Thymus (tissue), 11 donors: ENCODE measurements at regions not wholly inside any gene's neighbourhood (a gene's known extent, or its start where the extent isn't known, plus 50 kb on each side); places are given as distances from the start of the nearest gene placed in this dataset.

Experiments
- DNase-seq, 9 donors: peaks; one replicate each; pipeline ENCODE4 v3.0.0-alpha.2; 2013; ENCODE audit warnings: low spot score in 9 of 9, low read depth in 6 of 9, missing footprints in 1 of 9
- H3K27ac ChIP-seq, 2 donors: one replicate each; pipeline ENCODE4 v1.5.1; 2013; ENCODE audit warnings: control low read depth in 1 of 2, low read depth in 1 of 2, low read length in 1 of 2, mild to moderate bottlenecking in 1 of 2, moderate library complexity in 1 of 2
- H3K27me3 ChIP-seq, 2 donors: one replicate each; pipeline ENCODE4 v1.5.1; 2013; ENCODE audit warnings: low read length in 1 of 2; ENCODE audit not compliant: control insufficient read depth in 2 of 2, insufficient read depth in 1 of 2
- H3K36me3 ChIP-seq, 2 donors: one replicate each; pipeline ENCODE4 v1.5.1; 2013; ENCODE audit warnings: low read length in 1 of 2, mild to moderate bottlenecking in 1 of 2, moderate library complexity in 1 of 2; ENCODE audit not compliant: control insufficient read depth in 2 of 2, insufficient read depth in 2 of 2
- H3K4me1 ChIP-seq, 2 donors: one replicate each; pipeline ENCODE4 v1.5.1; 2013; ENCODE audit warnings: low read length in 2 of 2; ENCODE audit not compliant: control insufficient read depth in 2 of 2, insufficient read depth in 2 of 2
- H3K4me3 ChIP-seq, 2 donors: one replicate each; pipeline ENCODE4 v1.5.1; 2013; ENCODE audit warnings: low read length in 2 of 2, control low read depth in 1 of 2, mild to moderate bottlenecking in 1 of 2
- H3K9me3 ChIP-seq, 2 donors: one replicate each; pipeline ENCODE4 v1.5.1; 2013; ENCODE audit warnings: low read length in 1 of 2, mild to moderate bottlenecking in 1 of 2; ENCODE audit not compliant: control insufficient read depth in 2 of 2, insufficient read depth in 1 of 2
- WGBS: extraction: QIAGEN DNeasy Blood & Tissue Kit; methylation state at CpG from one replicate; pipeline ENCODE4 v1.1.7; 2013; 5-methylcytosine and 5-hydroxymethylcytosine counted together
- donor health status: healthy.

DNA sequence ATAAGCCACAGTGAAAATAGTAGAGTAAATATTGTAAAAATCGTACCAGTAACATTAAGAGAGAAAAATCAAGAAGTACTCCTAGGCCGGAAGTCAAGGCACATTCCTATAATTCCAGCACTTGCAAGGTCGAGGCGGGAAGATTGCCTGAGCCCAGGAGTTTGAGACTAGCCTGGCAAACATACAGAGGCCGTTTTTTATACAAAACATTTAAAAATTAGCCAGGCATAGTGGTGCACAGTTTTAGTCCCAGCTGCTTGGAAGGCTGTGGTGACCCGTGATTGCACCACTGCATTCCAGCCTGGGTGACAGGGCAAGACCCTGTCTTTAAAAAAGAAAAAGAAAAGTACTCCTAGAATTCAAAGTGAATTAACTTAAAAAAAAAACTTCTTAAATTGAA lies 341.8 kb downstream of the C12orf50 start:
- H3K9me3 ChIP-seq, result no peaks in the 10 kb centered on the region
- no peak overlapping the region for H3K4me3 ChIP-seq
- DNase-seq, result no peak
- H3K36me3 ChIP-seq, result no peaks in the 10 kb centered on the region
- H3K4me1 ChIP-seq, result no peaks in the 10 kb centered on the region
- 72% methylated on average over 6 of the region's 6 CpGs for WGBS
- no peaks in the 10 kb centered on the region for H3K27me3 ChIP-seq
- H3K27ac ChIP-seq, result no peak overlapping the region

GRCh38 chr12:87685696-87686095 lies 343.5 kb downstream of the C12orf50 start:
- H3K36me3 ChIP-seq, result no peaks in the 10 kb centered on the region
- no peaks in the 10 kb centered on the region for H3K27me3 ChIP-seq
- H3K27ac ChIP-seq, result no peak overlapping the region
- H3K9me3 ChIP-seq, result no peaks in the 10 kb centered on the region
- DNase-seq, result no peak
- H3K4me1 ChIP-seq, result no peaks in the 10 kb centered on the region
- no peak overlapping the region for H3K4me3 ChIP-seq

DNA sequence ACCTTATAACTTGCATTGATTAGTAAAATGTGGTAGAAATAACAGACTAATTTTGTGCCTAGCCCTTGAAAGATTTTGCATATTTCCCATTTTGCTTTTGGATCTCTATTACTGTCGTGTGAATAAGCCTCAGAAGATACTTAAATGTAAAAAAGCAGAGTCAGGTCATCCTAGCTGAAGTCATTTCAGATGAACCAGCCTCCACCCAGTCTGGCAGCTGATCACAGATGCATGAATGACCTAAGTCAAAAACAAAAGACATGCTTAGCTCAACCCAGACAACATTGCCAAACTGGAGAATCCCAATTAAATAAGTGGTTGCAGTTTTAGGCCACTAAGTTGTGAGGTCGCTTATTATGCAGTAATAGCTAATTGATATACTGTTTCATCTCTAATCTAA lies 349.9 kb downstream of the C12orf50 start:
- H3K36me3 ChIP-seq, result no peaks in the 10 kb centered on the region
- 85% methylated on average over 2 of the region's 2 CpGs for WGBS
- DNase-seq, result no peak
- no peak overlapping the region for H3K27ac ChIP-seq
- no peaks in the 10 kb centered on the region for H3K27me3 ChIP-seq
- no peaks in the 10 kb centered on the region for H3K9me3 ChIP-seq
- H3K4me1 ChIP-seq, result no peaks in the 10 kb centered on the region
- H3K4me3 ChIP-seq, result no peak overlapping the region

GRCh38 chr12:87678453-87678852 lies 350.7 kb downstream of the C12orf50 start:
- no peak overlapping the region for H3K4me3 ChIP-seq
- H3K27ac ChIP-seq, result no peak overlapping the region
- no peaks in the 10 kb centered on the region for H3K4me1 ChIP-seq
- H3K27me3 ChIP-seq, result no peaks in the 10 kb centered on the region
- no peak for DNase-seq
- no peaks in the 10 kb centered on the region for H3K9me3 ChIP-seq
- no peaks in the 10 kb centered on the region for H3K36me3 ChIP-seq

DNA sequence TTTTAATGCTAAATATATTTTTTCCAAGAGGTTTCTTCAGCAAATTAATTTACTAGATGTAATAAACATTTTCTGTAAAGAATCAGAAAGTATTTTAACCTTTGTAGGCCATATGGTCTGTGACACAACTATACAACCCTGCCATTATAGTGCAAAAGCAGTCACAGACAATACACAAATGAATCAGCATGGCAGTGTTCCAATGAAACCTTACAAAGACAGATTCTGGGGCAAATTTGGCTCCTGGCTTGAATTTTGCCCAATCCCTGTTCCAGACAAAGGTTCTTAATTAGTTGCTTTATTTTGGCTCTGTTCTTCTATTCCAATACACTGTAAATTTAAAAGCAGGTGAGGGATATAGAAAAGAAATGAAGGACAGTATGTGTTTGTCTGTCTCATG lies 352.5 kb downstream of the C12orf50 start:
- Histone ChIP-seq H3K4me1 (no peaks in the 10 kb centered on the region), H3K9me3 (no peaks in the 10 kb centered on the region), H3K36me3 (no peaks in the 10 kb centered on the region), H3K27me3 (no peaks in the 10 kb centered on the region), H3K27ac (no peak overlapping the region), H3K4me3 (no peak overlapping the region)
- no peak for DNase-seq

DNA sequence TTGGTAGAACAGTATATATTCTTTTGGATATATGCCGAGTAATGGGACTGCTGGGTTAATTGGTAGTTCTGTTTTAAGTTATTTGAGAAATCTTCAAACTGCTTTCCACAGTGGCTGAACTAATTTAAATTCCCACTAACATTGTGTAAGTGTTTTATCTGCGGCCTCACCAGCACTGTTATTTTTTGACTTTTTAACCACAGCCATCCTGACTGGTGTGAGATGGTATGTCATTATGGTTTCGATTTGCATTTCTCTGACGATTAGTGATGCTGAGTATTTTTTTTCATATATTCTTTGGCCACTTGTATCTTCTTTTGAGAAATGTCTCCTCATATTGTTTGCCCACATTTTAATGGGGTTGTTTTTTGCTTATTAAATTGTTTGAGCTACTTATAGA lies 357.4 kb downstream of the C12orf50 start:
- no peaks in the 10 kb centered on the region for H3K36me3 ChIP-seq
- no peak for DNase-seq
- no peaks in the 10 kb centered on the region for H3K27me3 ChIP-seq
- no peak overlapping the region for H3K27ac ChIP-seq
- H3K4me3 ChIP-seq, result no peak overlapping the region
- WGBS, result 95% methylated on average over 4 of the region's 4 CpGs
- H3K9me3 ChIP-seq, result no peaks in the 10 kb centered on the region
- H3K4me1 ChIP-seq, result no peaks in the 10 kb centered on the region

- Histone ChIP-seq H3K27me3 (no peaks in the 10 kb centered on the region), H3K27ac (no peak overlapping the region), H3K4me3 (no peak overlapping the region), H3K36me3 (no peaks in the 10 kb centered on the region), H3K9me3 (no peaks in the 10 kb centered on the region), H3K4me1 (no peaks in the 10 kb centered on the region)
- no peak for DNase-seq
- 96% methylated on average over 7 of the region's 7 CpGs for WGBS
Observed at GRCh38 chr12:87670448-87670847, 358.8 kb downstream of the C12orf50 start.

GRCh38 chr12:87667378-87667777 lies 361.8 kb downstream of the C12orf50 start:
- no peak overlapping the region for H3K4me3 ChIP-seq
- no peaks in the 10 kb centered on the region for H3K27me3 ChIP-seq
- no peaks in the 10 kb centered on the region for H3K36me3 ChIP-seq
- H3K9me3 ChIP-seq, result no peaks in the 10 kb centered on the region
- H3K27ac ChIP-seq, result no peak overlapping the region
- WGBS, result 75% methylated on average over 2 of the region's 2 CpGs
- no peaks in the 10 kb centered on the region for H3K4me1 ChIP-seq
- DNase-seq, result no peak

- WGBS, result 79% methylated on average over 5 of the region's 5 CpGs
- Histone ChIP-seq H3K9me3 (no peaks in the 10 kb centered on the region), H3K4me1 (no peaks in the 10 kb centered on the region), H3K4me3 (no peak overlapping the region), H3K27me3 (no peaks in the 10 kb centered on the region), H3K36me3 (no peaks in the 10 kb centered on the region), H3K27ac (no peak overlapping the region)
- DNase-seq, result no peak
Observed at GRCh38 chr12:87661786-87662377, 367.3 kb downstream of the C12orf50 start.
